OCI-LY7 (cell line): ENCODE measurements at regions not wholly inside any gene's neighbourhood (a gene's known extent, or its start where the extent isn't known, plus 50 kb on each side); places are given as distances from the start of the nearest gene placed in this dataset.

ENCODE experiments used
- EZH2phosphoT487 ChIP-seq: fragments of 200-600 bp; sonication (generic); IDR thresholded peaks from 2 replicates; pipeline ENCODE4 v1.6.1; 2018; ENCODE audit warnings: low read depth, borderline replicate concordance, mild to moderate bottlenecking, mixed run types, antibody characterized with exemption, low read length, moderate library complexity, mixed read lengths
- TF ChIP-seq, protein P1 (sequence below): fragments of 200-600 bp; sonication (generic); conservative IDR thresholded peaks from 2 replicates; pipeline ENCODE4 v1.5.1; 2014; ENCODE audit warnings: mild to moderate bottlenecking, antibody characterized with exemption, low read length, moderate library complexity, mixed read lengths

DNA sequence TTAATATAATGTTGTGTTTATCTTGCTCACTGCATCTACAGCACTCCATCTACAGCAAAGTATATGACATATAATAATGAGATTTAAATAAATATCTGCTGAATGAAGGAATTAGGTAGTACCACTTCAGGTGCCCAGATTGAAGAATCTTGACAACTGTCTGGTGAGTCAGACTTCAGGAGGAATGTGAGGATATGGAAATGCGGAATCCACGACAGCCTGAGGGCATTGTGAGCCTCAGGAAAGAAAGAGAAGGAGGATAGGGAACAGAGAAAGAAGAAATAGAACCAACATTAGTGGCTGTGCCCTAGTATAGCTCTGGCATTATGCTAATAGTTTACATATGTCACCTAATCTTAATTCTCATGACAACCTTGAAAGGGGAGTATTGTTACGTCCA lies 304.4 kb downstream of the AASDHPPT start:
- TF ChIP-seq, protein P1, sequence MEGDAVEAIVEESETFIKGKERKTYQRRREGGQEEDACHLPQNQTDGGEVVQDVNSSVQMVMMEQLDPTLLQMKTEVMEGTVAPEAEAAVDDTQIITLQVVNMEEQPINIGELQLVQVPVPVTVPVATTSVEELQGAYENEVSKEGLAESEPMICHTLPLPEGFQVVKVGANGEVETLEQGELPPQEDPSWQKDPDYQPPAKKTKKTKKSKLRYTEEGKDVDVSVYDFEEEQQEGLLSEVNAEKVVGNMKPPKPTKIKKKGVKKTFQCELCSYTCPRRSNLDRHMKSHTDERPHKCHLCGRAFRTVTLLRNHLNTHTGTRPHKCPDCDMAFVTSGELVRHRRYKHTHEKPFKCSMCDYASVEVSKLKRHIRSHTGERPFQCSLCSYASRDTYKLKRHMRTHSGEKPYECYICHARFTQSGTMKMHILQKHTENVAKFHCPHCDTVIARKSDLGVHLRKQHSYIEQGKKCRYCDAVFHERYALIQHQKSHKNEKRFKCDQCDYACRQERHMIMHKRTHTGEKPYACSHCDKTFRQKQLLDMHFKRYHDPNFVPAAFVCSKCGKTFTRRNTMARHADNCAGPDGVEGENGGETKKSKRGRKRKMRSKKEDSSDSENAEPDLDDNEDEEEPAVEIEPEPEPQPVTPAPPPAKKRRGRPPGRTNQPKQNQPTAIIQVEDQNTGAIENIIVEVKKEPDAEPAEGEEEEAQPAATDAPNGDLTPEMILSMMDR: no peak
- TF ChIP-seq EZH2phosphoT487: no peak
